ENCODE measurements at regions not wholly inside any gene's neighbourhood (a gene's known extent, or its start where the extent isn't known, plus 50 kb on each side); places are given as distances from the start of the nearest gene placed in this dataset.

DNA sequence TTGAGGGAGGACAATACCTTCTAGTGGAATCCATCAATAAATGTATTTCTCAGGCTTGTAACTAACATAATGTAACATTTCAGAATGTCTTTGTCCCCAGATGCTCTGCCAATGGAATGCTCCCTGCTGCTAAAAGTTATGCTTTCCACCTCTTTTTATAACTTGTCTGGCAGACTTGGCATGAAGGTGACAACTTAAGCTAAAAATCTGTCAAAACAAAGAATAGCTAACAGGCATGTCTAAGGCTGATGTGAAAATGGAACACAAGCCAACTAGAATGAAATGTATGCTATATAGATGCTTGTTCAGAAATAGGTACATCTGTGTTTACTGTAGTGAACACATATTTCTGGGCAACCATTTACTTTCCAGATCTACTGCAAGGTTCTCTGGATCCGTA lies 467.9 kb downstream of the MRPL39 start:
- Histone ChIP-seq H3K4me3 (ENCODE audit: low read length) (no peak overlapping the region), H3K9me2 (ENCODE audit: insufficient read depth, low read length) (no peaks in the 10 kb centered on the region)

DNA sequence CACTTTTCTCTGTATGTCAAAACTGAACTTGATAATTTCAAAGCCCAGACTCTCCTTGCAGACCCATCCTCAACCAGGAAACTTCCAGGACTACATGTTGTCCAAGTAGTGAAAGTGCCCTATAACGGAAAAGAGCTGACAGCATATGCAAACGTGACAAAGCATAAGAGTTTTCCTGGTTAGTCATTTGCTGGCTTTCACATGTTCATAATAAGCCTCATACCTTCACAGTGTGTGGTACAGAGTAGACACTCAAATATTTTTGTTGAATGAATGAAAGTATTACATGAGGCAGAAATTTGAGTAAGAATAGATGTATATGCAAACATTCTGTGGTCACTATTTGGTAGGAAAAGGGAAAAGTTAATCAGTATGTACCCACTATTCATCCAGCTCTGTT lies 473.3 kb downstream of the MRPL39 start:
- no peak overlapping the region for H2AFZ ChIP-seq (ENCODE audit: low read depth, low read length)
- H3K9me2 ChIP-seq (ENCODE audit: insufficient read depth, low read length): no peaks in the 10 kb centered on the region
- no peak overlapping the region for H3K4me3 ChIP-seq (ENCODE audit: low read length)
- TF ChIP-seq EP300 (conservative IDR thresholded peaks at IDR 0.05; ENCODE audit: poor library complexity, severe bottlenecking) (no peak), EZH2 (IDR thresholded peaks at IDR 0.05; ENCODE audit: borderline replicate concordance, insufficient read depth, low read length, poor library complexity, severe bottlenecking) (no peak), RAD21 (conservative IDR thresholded peaks at IDR 0.05) (no peak), POLR2AphosphoS5 (IDR thresholded peaks at IDR 0.05) (no peak), SMC3 (conservative IDR thresholded peaks at IDR 0.05; ENCODE audit: poor library complexity) (no peak), MXI1 (conservative IDR thresholded peaks at IDR 0.05; ENCODE audit: poor library complexity, severe bottlenecking) (no peak), TAF1 (IDR thresholded peaks at IDR 0.05; ENCODE audit: low read depth) (no peak)
- TF ChIP-seq, protein P1, sequence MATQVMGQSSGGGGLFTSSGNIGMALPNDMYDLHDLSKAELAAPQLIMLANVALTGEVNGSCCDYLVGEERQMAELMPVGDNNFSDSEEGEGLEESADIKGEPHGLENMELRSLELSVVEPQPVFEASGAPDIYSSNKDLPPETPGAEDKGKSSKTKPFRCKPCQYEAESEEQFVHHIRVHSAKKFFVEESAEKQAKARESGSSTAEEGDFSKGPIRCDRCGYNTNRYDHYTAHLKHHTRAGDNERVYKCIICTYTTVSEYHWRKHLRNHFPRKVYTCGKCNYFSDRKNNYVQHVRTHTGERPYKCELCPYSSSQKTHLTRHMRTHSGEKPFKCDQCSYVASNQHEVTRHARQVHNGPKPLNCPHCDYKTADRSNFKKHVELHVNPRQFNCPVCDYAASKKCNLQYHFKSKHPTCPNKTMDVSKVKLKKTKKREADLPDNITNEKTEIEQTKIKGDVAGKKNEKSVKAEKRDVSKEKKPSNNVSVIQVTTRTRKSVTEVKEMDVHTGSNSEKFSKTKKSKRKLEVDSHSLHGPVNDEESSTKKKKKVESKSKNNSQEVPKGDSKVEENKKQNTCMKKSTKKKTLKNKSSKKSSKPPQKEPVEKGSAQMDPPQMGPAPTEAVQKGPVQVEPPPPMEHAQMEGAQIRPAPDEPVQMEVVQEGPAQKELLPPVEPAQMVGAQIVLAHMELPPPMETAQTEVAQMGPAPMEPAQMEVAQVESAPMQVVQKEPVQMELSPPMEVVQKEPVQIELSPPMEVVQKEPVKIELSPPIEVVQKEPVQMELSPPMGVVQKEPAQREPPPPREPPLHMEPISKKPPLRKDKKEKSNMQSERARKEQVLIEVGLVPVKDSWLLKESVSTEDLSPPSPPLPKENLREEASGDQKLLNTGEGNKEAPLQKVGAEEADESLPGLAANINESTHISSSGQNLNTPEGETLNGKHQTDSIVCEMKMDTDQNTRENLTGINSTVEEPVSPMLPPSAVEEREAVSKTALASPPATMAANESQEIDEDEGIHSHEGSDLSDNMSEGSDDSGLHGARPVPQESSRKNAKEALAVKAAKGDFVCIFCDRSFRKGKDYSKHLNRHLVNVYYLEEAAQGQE (IDR thresholded peaks at IDR 0.05; ENCODE audit: borderline replicate concordance): no peak
- TF ChIP-seq, protein P2, sequence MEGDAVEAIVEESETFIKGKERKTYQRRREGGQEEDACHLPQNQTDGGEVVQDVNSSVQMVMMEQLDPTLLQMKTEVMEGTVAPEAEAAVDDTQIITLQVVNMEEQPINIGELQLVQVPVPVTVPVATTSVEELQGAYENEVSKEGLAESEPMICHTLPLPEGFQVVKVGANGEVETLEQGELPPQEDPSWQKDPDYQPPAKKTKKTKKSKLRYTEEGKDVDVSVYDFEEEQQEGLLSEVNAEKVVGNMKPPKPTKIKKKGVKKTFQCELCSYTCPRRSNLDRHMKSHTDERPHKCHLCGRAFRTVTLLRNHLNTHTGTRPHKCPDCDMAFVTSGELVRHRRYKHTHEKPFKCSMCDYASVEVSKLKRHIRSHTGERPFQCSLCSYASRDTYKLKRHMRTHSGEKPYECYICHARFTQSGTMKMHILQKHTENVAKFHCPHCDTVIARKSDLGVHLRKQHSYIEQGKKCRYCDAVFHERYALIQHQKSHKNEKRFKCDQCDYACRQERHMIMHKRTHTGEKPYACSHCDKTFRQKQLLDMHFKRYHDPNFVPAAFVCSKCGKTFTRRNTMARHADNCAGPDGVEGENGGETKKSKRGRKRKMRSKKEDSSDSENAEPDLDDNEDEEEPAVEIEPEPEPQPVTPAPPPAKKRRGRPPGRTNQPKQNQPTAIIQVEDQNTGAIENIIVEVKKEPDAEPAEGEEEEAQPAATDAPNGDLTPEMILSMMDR (IDR thresholded peaks at IDR 0.05; ENCODE audit: poor library complexity, severe bottlenecking): no peak
- no peak overlapping the region for H3K9ac ChIP-seq (ENCODE audit: low read length)
- H3F3A ChIP-seq (ENCODE audit: insufficient read depth, low read length, poor library complexity, severe bottlenecking): no peaks in the 10 kb centered on the region
- no peaks in the 10 kb centered on the region for H3K9me3 ChIP-seq (ENCODE audit: low read length)
- no peak overlapping the region for H3K27ac ChIP-seq (ENCODE audit: low read length)
- no peak overlapping the region for H3K4me2 ChIP-seq (ENCODE audit: low read length)
- H3K27me3 ChIP-seq (ENCODE audit: insufficient read depth, low read depth, low read length): peaks cover 6% of the 10 kb centered on the region
- H3K79me2 ChIP-seq (replicated peaks; ENCODE audit: insufficient read depth, low read length): no peaks in the 10 kb centered on the region
- H4K20me1 ChIP-seq (ENCODE audit: insufficient read depth): no peaks in the 10 kb centered on the region
- no peaks in the 10 kb centered on the region for H3K36me3 ChIP-seq (ENCODE audit: insufficient read depth, low read length)

More for the DNA sequence above, 467.9 kb downstream of the MRPL39 start:
- Histone ChIP-seq H3K27ac (ENCODE audit: low read length) (no peak overlapping the region), H3K9ac (ENCODE audit: low read length) (no peak overlapping the region), H3K79me2 (replicated peaks; ENCODE audit: insufficient read depth, low read length) (no peaks in the 10 kb centered on the region), H3K4me2 (ENCODE audit: low read length) (no peak overlapping the region), H3F3A (ENCODE audit: insufficient read depth, low read length, poor library complexity, severe bottlenecking) (peaks cover 5% of the 10 kb centered on the region), H3K36me3 (ENCODE audit: insufficient read depth, low read length) (no peaks in the 10 kb centered on the region), H3K27me3 (ENCODE audit: insufficient read depth, low read depth, low read length) (peaks cover 14% of the 10 kb centered on the region), H4K20me1 (ENCODE audit: insufficient read depth) (no peaks in the 10 kb centered on the region), H3K9me3 (ENCODE audit: low read length) (no peaks in the 10 kb centered on the region), H2AFZ (ENCODE audit: low read depth, low read length) (no peak overlapping the region)
- TF ChIP-seq EP300 (conservative IDR thresholded peaks at IDR 0.05; ENCODE audit: poor library complexity, severe bottlenecking) (peak; percentile 100), TAF1 (IDR thresholded peaks at IDR 0.05; ENCODE audit: low read depth) (no peak), MXI1 (conservative IDR thresholded peaks at IDR 0.05; ENCODE audit: poor library complexity, severe bottlenecking) (peak; percentile 41), POLR2AphosphoS5 (IDR thresholded peaks at IDR 0.05) (peak; percentile 100), SMC3 (conservative IDR thresholded peaks at IDR 0.05; ENCODE audit: poor library complexity) (peak; percentile 32), RAD21 (conservative IDR thresholded peaks at IDR 0.05) (peak; percentile 38), EZH2 (IDR thresholded peaks at IDR 0.05; ENCODE audit: borderline replicate concordance, insufficient read depth, low read length, poor library complexity, severe bottlenecking) (no peak)
- TF ChIP-seq, protein P2 (IDR thresholded peaks at IDR 0.05; ENCODE audit: poor library complexity, severe bottlenecking): no peak
- TF ChIP-seq, protein P1 (IDR thresholded peaks at IDR 0.05; ENCODE audit: borderline replicate concordance): peak; percentile 94

Data from neural cell (in vitro differentiated cells).